Left lung (tissue), 4 donors: ENCODE measurements at regions not wholly inside any gene's neighbourhood (a gene's known extent, or its start where the extent isn't known, plus 50 kb on each side); places are given as distances from the start of the nearest gene placed in this dataset.

Source experiments
- ATAC-seq: fragments of 200-7000 bp; cut with Tn5 transposase; one replicate; pipeline ENCODE4 v1.9.1; 2020; ENCODE audit warnings: moderate library complexity
- DNase-seq, 4 donors: peaks; one replicate each; pipeline ENCODE4 v3.0.0-alpha.2; 2013 to 2020
- H3K27ac ChIP-seq, 2 donors: fragments of 200-600 bp; sonication (generic) in 1 of 2; one replicate each; pipeline versions ENCODE4 v1.5.0 to v1.8.0; 2020 to 2021
- H3K27me3 ChIP-seq, 2 donors: fragments of 200-600 bp; sonication (generic) in 1 of 2; one replicate each; pipeline versions ENCODE4 v1.5.0 to v1.8.0; 2020 to 2021
- H3K36me3 ChIP-seq, 2 donors: fragments of 200-600 bp; sonication (generic) in 1 of 2; one replicate each; pipeline versions ENCODE4 v1.5.0 to v1.8.0; 2020 to 2021
- H3K4me1 ChIP-seq, 2 donors: fragments of 200-600 bp; one replicate each; pipeline ENCODE4 v1.8.0; 2021
- H3K4me3 ChIP-seq, 2 donors: fragments of 200-600 bp; sonication (generic) in 1 of 2; one replicate each; pipeline versions ENCODE4 v1.5.0 to v1.8.0; 2020 to 2021; ENCODE audit warnings: mild to moderate bottlenecking in 1 of 2
- H3K9me3 ChIP-seq, 2 donors: fragments of 200-600 bp; sonication (generic) in 1 of 2; one replicate each; pipeline versions ENCODE4 v1.5.0 to v1.8.0; 2020 to 2021
- CTCF ChIP-seq, 2 donors: fragments of 200-600 bp; sonication (generic) in 1 of 2; IDR thresholded peaks; one replicate each; pipeline versions ENCODE4 v1.5.0 to v1.8.0; 2021; ENCODE audit warnings: antibody characterized with exemption in 2 of 2
- intact Hi-C, 2 donors: fragments of 100-400 bp; cut with DNase I; formaldehyde crosslinking; loops; one replicate each; pipeline versions ENCODE4 v1.11.2 to v1.14.2; 2022
- donor health status: DM: no; HTN: yes; CAD: no.
- donor health status: DM: no; HTN: no; CAD: no.

GRCh38 chr16:13766334-13766733 is 153.6 kb upstream of the ERCC4 start:
- Histone ChIP-seq H3K27ac (no peak overlapping the region), H3K27me3 (peaks cover 0 to 12% of the 10 kb centered on the region in 2 donors), H3K36me3 (no peaks in the 10 kb centered on the region), H3K4me1 (no peaks in the 10 kb centered on the region), H3K4me3 (no peak overlapping the region), H3K9me3 (no peaks in the 10 kb centered on the region)
- no peak for ATAC-seq
- no peak for TF ChIP-seq CTCF (IDR thresholded peaks at IDR 0.05)
- intact Hi-C loops = no loop called here
- no peak for DNase-seq

GRCh38 chr16:13767215-13767614 is 152.7 kb upstream of the ERCC4 start:
- Histone ChIP-seq H3K9me3 (no peaks in the 10 kb centered on the region), H3K27me3 (peaks cover 0 to 12% of the 10 kb centered on the region in 2 donors), H3K4me1 (no peaks in the 10 kb centered on the region), H3K27ac (no peak overlapping the region), H3K36me3 (no peaks in the 10 kb centered on the region), H3K4me3 (no peak overlapping the region)
- no peak for ATAC-seq
- DNase-seq = no peak
- intact Hi-C loops = no loop called here
- no peak for TF ChIP-seq CTCF (IDR thresholded peaks at IDR 0.05)

- Histone ChIP-seq H3K4me3 (no peak overlapping the region), H3K36me3 (no peaks in the 10 kb centered on the region), H3K27ac (no peak overlapping the region), H3K9me3 (no peaks in the 10 kb centered on the region), H3K4me1 (no peaks in the 10 kb centered on the region), H3K27me3 (peaks cover 0 to 7% of the 10 kb centered on the region in 2 donors)
- DNase-seq (no peak), ATAC-seq (no peak)
- TF ChIP-seq CTCF (IDR thresholded peaks at IDR 0.05) = no peak
- intact Hi-C loops = no loop called here
Measured at GRCh38 chr16:13768471-13768870, 151.5 kb upstream of the ERCC4 start.

- no peaks in the 10 kb centered on the region for H3K27me3 ChIP-seq
- no peak overlapping the region for H3K27ac ChIP-seq
- H3K9me3 ChIP-seq = peaks cover 0 to 5% of the 10 kb centered on the region in 2 donors
- H3K36me3 ChIP-seq = no peaks in the 10 kb centered on the region
- no peak for TF ChIP-seq CTCF (IDR thresholded peaks at IDR 0.05)
- DNase-seq (no peak), ATAC-seq (no peak)
- no peaks in the 10 kb centered on the region for H3K4me1 ChIP-seq
- intact Hi-C loops = no loop called here
- no peak overlapping the region for H3K4me3 ChIP-seq
Measured at GRCh38 chr16:13770436-13770835, 149.5 kb upstream of the ERCC4 start.

GRCh38 chr16:13772782-13773181 is 147.2 kb upstream of the ERCC4 start:
- ATAC-seq (no peak), DNase-seq (no peak)
- no peak for TF ChIP-seq CTCF (IDR thresholded peaks at IDR 0.05)
- Histone ChIP-seq H3K9me3 (peaks cover 0 to 11% of the 10 kb centered on the region in 2 donors), H3K27me3 (no peaks in the 10 kb centered on the region), H3K4me1 (no peaks in the 10 kb centered on the region), H3K4me3 (no peak overlapping the region), H3K27ac (no peak overlapping the region), H3K36me3 (no peaks in the 10 kb centered on the region)
- intact Hi-C loops = no loop called here
